DND-41 (cell line): ENCODE measurements at regions not wholly inside any gene's neighbourhood (a gene's known extent, or its start where the extent isn't known, plus 50 kb on each side); places are given as distances from the start of the nearest gene placed in this dataset.

ENCODE experiments used
- ATAC-seq: fragments of 200-7000 bp; cut with Tn5 transposase; 3 replicates; pipeline ENCODE4 v1.9.1; 2021; ENCODE audit warnings: low read depth; ENCODE audit not compliant: insufficient read depth
- DNase-seq: peaks from one replicate; pipeline ENCODE4 v3.0.0-alpha.2; 2020
- H2AFZ ChIP-seq: 2 replicates; pipeline ENCODE4 v1.6.0; 2012; ENCODE audit warnings: low read depth, low read length
- H3K27ac ChIP-seq: 2 replicates; pipeline ENCODE4 v1.5.1; 2012; ENCODE audit warnings: low read length, inconsistent platforms
- H3K27me3 ChIP-seq: fragments of 200-600 bp; sonication (generic); 2 replicates; pipeline ENCODE4 v1.6.0; 2012; ENCODE audit warnings: low read length, mild to moderate bottlenecking, inconsistent platforms; ENCODE audit not compliant: insufficient read depth, poor library complexity
- H3K36me3 ChIP-seq: 2 replicates; pipeline ENCODE4 v1.5.1; 2012; ENCODE audit warnings: low read length, inconsistent platforms; ENCODE audit not compliant: insufficient read depth
- H3K4me1 ChIP-seq: 2 replicates; pipeline ENCODE4 v1.5.1; 2012; ENCODE audit warnings: mild to moderate bottlenecking, low read length; ENCODE audit not compliant: insufficient read depth
- H3K4me2 ChIP-seq: 2 replicates; pipeline ENCODE4 v1.6.0; 2012; ENCODE audit warnings: mild to moderate bottlenecking, moderate library complexity, low read length, inconsistent platforms; ENCODE audit not compliant: insufficient read depth
- H3K4me3 ChIP-seq, 2 experiments: fragments of 200-600 bp in 1 of 2; shearing (Covaris generic) in 1 of 2; 2 replicates each; pipeline ENCODE4 v1.5.1; 2012 to 2016; ENCODE audit warnings: inconsistent platforms in 2 of 2, low read length in 2 of 2, mild to moderate bottlenecking in 2 of 2, low read depth in 1 of 2, moderate library complexity in 1 of 2
- H3K79me2 ChIP-seq: 2 replicates; pipeline ENCODE4 v1.6.0; 2012; ENCODE audit warnings: low read length, inconsistent platforms; ENCODE audit not compliant: insufficient read depth
- H3K9ac ChIP-seq: 2 replicates; pipeline ENCODE4 v1.6.0; 2012; ENCODE audit warnings: low read depth, mild to moderate bottlenecking, inconsistent platforms, low read length, moderate library complexity
- H3K9me3 ChIP-seq: 2 replicates; pipeline ENCODE4 v1.5.1; 2012; ENCODE audit warnings: low read length, moderate library complexity, mild to moderate bottlenecking, inconsistent platforms; ENCODE audit not compliant: insufficient read depth, severe bottlenecking
- H4K20me1 ChIP-seq: 2 replicates; pipeline ENCODE4 v1.6.0; 2012; ENCODE audit warnings: low read length; ENCODE audit not compliant: insufficient read depth
- CTCF ChIP-seq: IDR thresholded peaks from 2 replicates; pipeline ENCODE4 v1.5.1; 2012; ENCODE audit warnings: borderline replicate concordance, low read length, moderate library complexity, mild to moderate bottlenecking; ENCODE audit not compliant: poor library complexity, severe bottlenecking; ENCODE audit errors: extremely low read depth
- EZH2 ChIP-seq: IDR thresholded peaks from 3 replicates; pipeline ENCODE4 v1.6.1; 2012; ENCODE audit warnings: borderline replicate concordance, low read depth, mild to moderate bottlenecking, moderate library complexity, low read length, inconsistent platforms; ENCODE audit not compliant: severe bottlenecking

- Histone ChIP-seq H3K4me2 (no peak overlapping the region), H2AFZ (no peak overlapping the region), H3K36me3 (no peaks in the 10 kb centered on the region), H3K79me2 (no peaks in the 10 kb centered on the region), H4K20me1 (no peaks in the 10 kb centered on the region), H3K4me1 (peaks cover 8% of the 10 kb centered on the region; the same call in 1 of the 2 replicates), H3K27ac (no peak overlapping the region), H3K9ac (no peak overlapping the region), H3K9me3 (no peaks in the 10 kb centered on the region), H3K4me3 (no peak overlapping the region), H3K27me3 (no peaks in the 10 kb centered on the region)
- DNase-seq, result no peak
- no peak for ATAC-seq
- TF ChIP-seq CTCF (no peak), EZH2 (no peak)
These were observed 713.1 kb downstream of the SI start for GRCh38 chr3:164365242-164365641.

GRCh38 chr3:164364111-164364510, 714.2 kb downstream of the SI start:
- H2AFZ ChIP-seq, result no peak overlapping the region
- no peak overlapping the region for H3K4me2 ChIP-seq
- no peaks in the 10 kb centered on the region for H3K9me3 ChIP-seq
- TF ChIP-seq EZH2 (no peak), CTCF (no peak)
- H4K20me1 ChIP-seq, result no peaks in the 10 kb centered on the region
- no peaks in the 10 kb centered on the region for H3K79me2 ChIP-seq
- DNase-seq (no peak), ATAC-seq (no peak)
- H3K27me3 ChIP-seq, result no peaks in the 10 kb centered on the region
- H3K4me3 ChIP-seq, result no peak overlapping the region
- no peaks in the 10 kb centered on the region for H3K36me3 ChIP-seq
- H3K9ac ChIP-seq, result no peak overlapping the region
- peaks cover 8% of the 10 kb centered on the region; the same call in 1 of the 2 replicates for H3K4me1 ChIP-seq
- no peak overlapping the region for H3K27ac ChIP-seq

- Histone ChIP-seq H3K4me3 (no peak overlapping the region), H2AFZ (peak overlapping the region; percentile 54), H3K9ac (peak overlapping the region; percentile 11; the same call in 1 of the 2 replicates), H3K27ac (no peak overlapping the region), H3K4me1 (peaks cover 8% of the 10 kb centered on the region; the same call in 1 of the 2 replicates), H3K79me2 (no peaks in the 10 kb centered on the region), H3K4me2 (peak overlapping the region; percentile 50), H4K20me1 (no peaks in the 10 kb centered on the region), H3K36me3 (no peaks in the 10 kb centered on the region), H3K9me3 (no peaks in the 10 kb centered on the region), H3K27me3 (no peaks in the 10 kb centered on the region)
- ATAC-seq (peak; percentile 71), DNase-seq (peak; percentile 10)
- TF ChIP-seq CTCF, result no peak
- no peak for TF ChIP-seq EZH2
These were observed 717.4 kb downstream of the SI start for GRCh38 chr3:164360738-164361406.

- Histone ChIP-seq H3K9me3 (no peaks in the 10 kb centered on the region), H3K27me3 (no peaks in the 10 kb centered on the region), H3K4me2 (peak overlapping the region; percentile 50), H2AFZ (peak overlapping the region; percentile 54), H3K4me3 (no peak overlapping the region), H3K79me2 (no peaks in the 10 kb centered on the region), H3K4me1 (peaks cover 8% of the 10 kb centered on the region; the same call in 1 of the 2 replicates), H3K9ac (no peak overlapping the region), H3K27ac (no peak overlapping the region), H3K36me3 (no peaks in the 10 kb centered on the region), H4K20me1 (no peaks in the 10 kb centered on the region)
- ATAC-seq (no peak), DNase-seq (no peak)
- no peak for TF ChIP-seq CTCF
- no peak for TF ChIP-seq EZH2
These were observed 718.2 kb downstream of the SI start for GRCh38 chr3:164360078-164360578.
